Ovary (tissue), 3 donors: ENCODE measurements at regions not wholly inside any gene's neighbourhood (a gene's known extent, or its start where the extent isn't known, plus 50 kb on each side); places are given as distances from the start of the nearest gene placed in this dataset.

ENCODE experiments used
- POLR2A ChIP-seq: fragments of 450-650 bp; IDR thresholded peaks from one replicate; pipeline ENCODE4 v1.6.1; 2017; ENCODE audit warnings: antibody characterized with exemption, mild to moderate bottlenecking, moderate library complexity
- TF ChIP-seq, protein P1 (sequence below), 3 donors: fragments of 450-650 bp in 2 of 3; fragments of 200-600 bp in 1 of 3; IDR thresholded peaks; one replicate each; pipeline versions ENCODE4 v1.5.1 to v1.8.0; 2016 to 2022; ENCODE audit warnings: antibody characterized with exemption in 3 of 3, mild to moderate bottlenecking in 1 of 3
- donor health status: DM: no; HTN: no; CAD: no.

DNA sequence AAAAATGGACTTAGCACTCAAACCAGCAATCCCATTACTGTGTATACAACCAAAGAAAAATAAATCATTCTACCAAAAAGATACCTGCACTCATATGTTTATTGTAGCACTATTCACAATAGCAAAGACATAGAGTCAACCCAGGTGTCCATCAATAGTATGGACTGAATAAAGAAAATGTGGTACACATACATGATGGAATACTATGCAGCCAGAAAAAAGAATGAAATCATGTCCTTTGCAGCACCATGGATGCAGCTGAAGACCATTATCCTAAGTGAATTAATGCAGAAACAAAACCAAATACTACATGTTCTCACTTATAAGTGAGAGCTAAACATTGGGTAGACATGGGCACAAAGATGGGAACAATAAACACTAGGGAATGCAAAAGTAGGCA lies 236.8 kb upstream of the POU5F2 start:
- TF ChIP-seq, protein P1, sequence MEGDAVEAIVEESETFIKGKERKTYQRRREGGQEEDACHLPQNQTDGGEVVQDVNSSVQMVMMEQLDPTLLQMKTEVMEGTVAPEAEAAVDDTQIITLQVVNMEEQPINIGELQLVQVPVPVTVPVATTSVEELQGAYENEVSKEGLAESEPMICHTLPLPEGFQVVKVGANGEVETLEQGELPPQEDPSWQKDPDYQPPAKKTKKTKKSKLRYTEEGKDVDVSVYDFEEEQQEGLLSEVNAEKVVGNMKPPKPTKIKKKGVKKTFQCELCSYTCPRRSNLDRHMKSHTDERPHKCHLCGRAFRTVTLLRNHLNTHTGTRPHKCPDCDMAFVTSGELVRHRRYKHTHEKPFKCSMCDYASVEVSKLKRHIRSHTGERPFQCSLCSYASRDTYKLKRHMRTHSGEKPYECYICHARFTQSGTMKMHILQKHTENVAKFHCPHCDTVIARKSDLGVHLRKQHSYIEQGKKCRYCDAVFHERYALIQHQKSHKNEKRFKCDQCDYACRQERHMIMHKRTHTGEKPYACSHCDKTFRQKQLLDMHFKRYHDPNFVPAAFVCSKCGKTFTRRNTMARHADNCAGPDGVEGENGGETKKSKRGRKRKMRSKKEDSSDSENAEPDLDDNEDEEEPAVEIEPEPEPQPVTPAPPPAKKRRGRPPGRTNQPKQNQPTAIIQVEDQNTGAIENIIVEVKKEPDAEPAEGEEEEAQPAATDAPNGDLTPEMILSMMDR (IDR thresholded peaks at IDR 0.05): no peak
- no peak for TF ChIP-seq POLR2A
